ENCODE measurements at regions not wholly inside any gene's neighbourhood (a gene's known extent, or its start where the extent isn't known, plus 50 kb on each side); places are given as distances from the start of the nearest gene placed in this dataset.

- DNase-seq: no peak
These were observed 109.9 kb downstream of the AIPL1 start for GRCh38 chr17:6325051-6325450.

DNA sequence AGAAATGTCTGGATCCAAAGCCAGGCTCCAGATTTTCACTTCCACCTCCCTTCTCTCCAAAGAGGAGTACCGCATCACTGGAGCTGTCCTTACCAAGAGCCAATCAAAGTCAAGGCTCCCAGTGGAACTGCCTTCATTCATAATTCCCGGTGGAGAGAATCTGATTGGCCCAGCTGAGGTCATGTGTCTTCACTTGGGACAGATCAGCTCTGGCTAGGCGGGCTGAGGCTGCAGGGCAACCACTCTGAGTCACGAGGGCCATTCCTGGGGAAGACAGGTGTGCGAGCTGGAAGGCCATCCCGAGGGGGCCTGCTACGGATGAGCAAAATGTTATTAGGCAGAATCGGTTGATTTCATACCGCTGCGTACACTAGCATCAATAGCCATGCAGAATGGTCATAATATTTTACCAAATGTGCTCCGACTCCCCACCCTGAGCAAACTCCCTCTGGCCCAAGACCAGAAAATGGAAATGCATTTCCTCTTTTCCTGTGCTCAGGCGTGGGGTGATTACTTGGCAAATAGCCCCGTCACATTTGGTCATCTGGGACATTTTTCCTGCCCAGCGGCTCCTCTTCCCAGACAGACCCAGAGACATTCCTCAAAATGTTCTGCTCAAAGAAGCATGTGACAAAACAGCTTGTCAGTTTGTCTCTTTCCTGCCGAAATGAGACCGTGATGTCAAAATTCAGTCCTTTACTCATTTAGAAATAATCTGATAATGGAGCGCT is 111.1 kb downstream of the AIPL1 start:
- DNase-seq: peak in 1 of 51 donors; percentile 5

DNA sequence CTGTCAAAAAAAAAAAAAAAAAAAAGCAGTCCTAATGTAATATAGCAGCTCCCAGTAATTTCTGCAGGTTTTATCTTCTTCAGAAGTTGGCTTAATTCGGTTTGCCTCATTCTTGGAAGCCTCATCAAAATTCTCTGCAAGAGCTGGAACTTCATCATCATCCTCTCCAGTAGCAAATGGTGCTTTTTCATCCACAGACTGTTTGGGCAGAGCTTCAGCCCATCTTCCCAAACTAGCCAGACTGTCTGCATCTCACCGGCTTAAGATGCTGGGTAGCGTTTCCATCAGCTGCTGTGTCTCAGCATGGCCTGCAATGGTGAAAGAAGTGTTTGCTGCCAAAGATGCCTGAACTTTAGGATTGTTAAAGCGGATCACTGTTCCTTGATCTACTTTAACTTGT is 112.6 kb downstream of the AIPL1 start:
- DNase-seq: no peak

DNA sequence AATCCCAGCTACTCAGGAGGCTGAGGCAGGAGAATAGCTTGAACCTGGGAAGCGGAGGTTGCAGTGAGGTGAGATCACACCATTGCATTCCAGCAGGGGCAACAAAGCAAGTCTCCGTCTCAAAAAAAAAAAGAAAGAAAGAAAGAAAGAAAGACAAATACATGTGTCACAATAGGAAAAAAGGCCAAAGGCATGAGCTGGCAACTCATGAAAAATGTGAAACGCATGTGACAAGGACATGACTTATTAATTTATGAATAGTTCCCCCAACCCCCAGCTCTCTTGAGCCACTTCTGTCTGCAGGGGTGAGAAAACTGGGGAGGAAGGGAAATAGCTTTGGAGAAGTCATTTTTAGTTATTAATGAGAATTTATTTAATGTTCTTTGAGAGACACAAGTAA is 120.6 kb downstream of the AIPL1 start:
- no peak for DNase-seq

DNA sequence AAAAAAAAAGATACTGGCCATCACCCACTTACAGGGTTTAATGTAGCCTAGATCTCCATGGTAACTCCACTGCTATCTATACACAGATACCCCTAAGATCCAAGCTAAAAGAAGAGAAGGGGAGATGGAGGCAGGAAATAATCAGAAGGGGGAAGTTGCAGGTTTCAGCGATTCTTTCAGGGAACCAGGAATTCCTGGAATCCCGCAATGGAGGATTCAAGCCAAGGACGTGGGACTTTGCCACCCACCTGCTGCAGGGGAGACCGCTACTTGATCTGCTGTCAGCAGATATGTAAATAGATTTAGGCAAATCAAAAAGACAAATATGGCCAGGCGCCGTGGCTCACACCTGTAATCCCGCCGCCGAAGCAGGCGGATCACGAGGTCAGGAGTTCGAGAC is 121.1 kb downstream of the AIPL1 start:
- DNase-seq: no peak

- DNase-seq: peak in 1 of 51 donors; percentile 26
These were observed 128.1 kb downstream of the AIPL1 start for GRCh38 chr17:6306820-6307219.

DNA sequence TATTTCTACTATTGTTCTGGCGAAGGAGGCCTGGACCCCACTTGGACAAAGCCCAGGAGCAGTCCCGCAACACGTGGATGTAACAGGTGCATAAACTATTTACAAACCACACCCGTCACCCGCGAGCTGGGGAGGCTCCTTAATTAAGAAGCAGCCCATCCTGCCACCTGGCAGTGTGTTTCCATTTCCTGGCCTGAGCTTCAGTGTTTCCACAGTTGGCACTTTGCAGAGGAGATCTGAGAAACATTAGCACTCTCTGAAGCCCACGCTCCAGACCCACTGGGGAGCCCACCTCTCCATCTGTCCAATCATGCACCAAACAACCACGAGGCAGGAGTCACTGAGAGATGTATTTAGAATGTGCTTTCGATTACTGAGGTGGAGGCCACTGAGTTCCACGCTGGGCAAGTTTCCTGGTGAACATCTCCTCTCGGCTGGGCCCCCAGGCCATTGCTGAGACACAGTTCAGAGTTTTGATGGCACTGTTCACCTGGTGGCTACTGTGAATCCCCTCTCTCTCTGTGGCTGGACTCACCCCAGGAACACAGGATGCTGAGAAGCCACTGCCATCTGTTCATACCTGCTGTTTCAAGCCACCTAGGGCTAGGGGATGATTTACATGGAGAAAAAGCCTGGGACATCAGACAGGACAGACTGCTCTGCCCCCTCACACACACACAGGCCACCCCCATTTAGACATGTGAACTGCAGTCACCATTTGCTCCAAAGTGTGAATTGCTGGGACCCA is 129.1 kb downstream of the AIPL1 start:
- peak in 1 of 51 donors; percentile 39 for DNase-seq

DNA sequence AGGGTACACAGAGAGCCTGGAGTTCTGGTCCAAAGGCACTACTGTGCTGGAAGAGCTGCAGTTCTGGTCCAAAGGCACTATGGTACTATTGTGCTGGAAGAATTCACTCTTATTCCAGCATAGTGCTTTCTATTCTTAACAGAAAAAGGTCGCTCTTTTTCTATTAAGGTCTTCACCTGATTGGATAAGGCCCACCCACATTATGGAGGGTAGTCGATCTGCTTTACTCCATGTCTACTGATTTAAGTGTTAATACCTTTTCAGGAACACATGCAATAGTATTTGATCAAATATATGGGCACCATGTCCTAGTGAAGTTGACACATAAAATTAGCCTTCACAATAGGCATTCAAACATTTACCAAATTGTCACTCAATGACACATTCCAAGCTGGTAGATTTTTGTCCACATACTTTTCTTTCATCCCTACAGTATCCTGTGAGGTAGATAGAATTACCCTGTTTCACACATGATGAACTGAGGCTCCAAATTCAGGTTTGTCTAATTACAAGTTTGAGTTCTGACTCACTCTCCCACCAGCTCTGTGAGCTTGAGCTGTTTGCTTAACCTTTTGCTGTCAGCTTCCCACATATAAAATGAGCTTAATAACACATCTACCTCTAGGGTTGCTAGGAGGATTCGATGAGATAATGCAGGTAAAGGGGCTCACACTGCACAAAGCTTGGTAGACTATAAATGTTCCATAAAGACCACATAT is 129.9 kb downstream of the AIPL1 start:
- peak in 1 of 51 donors; percentile 17 for DNase-seq

GRCh38 chr17:6303664-6304063 is 131.3 kb downstream of the AIPL1 start:
- DNase-seq: no peak

DNA sequence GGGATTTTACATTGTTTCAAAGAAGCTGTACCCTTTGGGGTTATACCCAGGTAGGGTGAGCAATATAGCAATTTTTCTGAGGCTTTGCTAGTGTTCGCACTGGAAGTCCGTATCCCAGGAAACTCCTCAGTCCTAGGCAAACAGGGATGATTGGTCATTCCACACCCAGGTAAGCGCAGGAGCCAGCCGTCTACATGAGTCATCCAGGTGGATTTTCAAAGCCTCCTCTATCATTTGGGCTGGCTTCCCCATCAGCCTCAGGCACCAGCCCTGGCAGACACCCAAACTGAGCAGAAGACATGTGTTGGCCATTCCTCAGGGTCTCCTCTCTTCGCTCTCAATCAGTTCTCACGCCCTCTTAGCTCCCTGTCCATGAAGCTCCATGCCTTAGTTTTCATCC is 135.6 kb downstream of the AIPL1 start:
- no peak for DNase-seq

GRCh38 chr17:6297960-6298359 is 137.0 kb downstream of the AIPL1 start:
- DNase-seq: no peak

GRCh38 chr17:6297119-6297518 is 137.8 kb downstream of the AIPL1 start:
- DNase-seq: no peak

- no peak for DNase-seq
These were observed 144.3 kb downstream of the AIPL1 start for GRCh38 chr17:6290488-6291196.

DNA sequence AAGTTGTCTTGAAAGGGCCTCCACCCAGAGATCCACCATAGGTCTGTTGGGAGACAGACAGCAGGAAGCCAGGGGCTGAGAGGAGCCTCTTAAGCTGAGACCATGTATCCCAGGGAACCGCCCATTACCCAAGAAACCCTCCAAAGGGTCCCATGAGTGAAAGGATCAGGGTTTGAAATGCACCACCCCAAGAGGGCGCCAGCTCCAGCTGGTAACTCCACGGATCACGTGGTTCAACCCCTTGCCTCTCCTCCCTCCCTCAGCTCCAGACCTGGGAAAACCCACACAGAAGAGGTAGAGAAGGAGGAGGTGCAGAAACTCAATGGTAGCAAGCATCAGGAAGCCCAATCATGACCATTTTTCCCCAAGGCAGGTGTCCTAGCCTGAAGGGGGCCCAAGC is 148.7 kb downstream of the AIPL1 start:
- no peak for DNase-seq

DNA sequence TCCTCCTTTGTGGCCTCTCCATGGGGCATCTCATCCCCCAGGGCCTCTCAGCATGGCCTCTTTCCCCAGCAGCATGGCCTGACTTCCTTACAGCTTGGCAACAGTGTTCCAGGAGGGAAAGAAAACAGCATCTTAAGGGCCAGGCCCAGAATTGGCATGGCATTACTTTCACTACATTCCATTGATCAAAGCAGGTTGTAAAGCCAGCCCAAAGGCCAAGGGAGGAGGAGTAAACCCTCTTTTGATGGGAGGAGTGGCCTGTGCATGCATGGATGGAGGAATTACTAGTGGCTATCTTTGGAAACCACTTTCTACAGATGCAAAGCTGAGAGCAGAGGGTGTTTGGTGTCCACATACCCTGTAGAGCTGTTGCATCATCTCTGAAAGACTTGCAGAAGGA is 149.4 kb downstream of the AIPL1 start:
- DNase-seq: no peak

DNA sequence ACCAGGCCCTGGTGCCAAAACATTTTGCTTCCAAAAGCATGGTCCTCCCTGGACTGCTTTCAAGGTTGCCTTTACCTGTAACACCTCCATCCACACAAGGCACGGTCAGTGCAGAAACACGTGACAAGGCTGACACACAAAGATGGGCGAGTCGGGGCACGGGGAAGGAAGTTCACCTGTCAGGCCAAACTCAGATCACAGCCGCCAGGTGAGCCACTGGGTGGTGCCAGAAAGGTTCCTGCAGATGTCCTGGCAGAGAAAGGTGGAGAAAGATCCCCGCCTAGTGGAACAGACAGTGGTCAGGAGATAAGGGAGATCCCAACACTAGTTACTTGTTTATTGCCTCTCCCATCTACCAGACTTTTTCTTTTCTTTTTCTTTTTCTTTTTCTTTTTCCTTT is 155.3 kb downstream of the AIPL1 start:
- DNase-seq: no peak

DNA sequence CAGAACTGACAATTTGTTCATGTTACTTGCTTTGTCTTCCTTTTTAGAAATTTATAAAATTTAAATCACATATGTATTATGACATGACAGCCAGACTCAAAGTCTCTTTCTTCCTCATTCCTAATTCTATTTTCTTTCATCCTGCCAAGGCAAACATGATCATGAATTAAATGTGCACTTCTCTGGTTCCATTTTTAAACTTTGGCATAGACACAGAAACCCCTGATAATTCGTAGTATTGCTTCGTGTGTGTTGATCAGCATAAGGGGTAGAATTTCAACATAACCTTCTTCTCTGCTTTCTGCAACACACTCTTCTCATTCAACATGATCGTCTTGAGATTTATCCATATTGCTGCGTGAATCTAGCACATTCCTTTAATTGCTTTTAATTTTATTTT is 156.5 kb downstream of the AIPL1 start:
- no peak for DNase-seq

DNA sequence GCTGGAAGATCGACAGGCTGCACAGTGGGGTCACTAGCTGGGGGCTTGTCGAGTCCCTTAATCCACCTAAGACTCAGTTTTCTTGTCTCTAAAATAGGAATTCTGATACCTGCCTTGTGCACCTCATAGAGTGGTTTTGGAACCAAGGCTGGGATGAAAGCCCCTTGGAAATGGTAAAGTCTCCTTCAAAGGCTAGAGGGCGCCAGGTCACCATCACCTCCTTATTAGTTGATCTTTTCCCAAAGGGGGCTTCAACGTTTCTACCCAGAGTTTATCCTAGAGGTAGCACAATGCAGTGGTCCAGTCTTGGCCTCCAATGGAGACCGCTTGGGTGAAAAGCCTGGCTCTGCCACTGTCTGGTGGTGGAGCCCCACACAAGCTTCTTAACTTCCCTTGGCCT is 158.2 kb downstream of the AIPL1 start:
- no peak for DNase-seq

DNA sequence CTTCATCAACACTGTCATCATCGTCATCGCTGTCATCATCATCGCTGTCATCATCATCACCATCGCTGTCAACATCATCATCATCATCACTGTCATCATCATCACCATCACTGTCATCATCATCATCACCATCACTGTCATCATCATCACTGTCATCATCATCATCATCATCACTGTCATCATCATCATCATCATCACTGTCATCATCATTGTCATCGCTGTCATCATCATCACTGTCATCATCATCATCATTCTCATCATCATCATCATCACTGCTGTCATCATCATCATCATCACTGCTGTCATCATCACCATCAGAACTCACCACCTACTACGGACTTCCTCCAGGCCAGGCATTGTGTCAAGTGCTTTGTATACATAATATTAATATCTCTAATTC is 160.6 kb downstream of the AIPL1 start:
- no peak for DNase-seq

DNA sequence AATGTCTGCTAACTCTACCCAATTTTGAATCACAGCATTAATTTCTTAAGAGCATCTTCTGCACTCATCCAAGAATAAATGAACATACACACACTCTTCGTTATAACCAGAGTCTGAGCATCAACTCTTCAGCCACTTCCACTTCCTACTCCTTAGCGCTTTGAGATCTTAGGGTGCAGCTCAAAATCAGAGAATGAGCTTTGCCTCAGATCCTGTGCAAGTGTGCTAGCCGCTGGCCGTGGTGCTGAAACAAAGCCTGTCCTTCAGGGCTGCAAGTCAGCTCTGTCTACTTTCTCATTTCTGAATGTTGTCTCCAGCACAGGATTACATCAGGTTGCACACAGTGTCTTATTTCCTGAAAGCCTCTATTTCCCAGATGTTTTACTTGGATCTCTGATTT is 165.4 kb downstream of the AIPL1 start:
- DNase-seq: peak in 8 of 51 donors; percentile 1 to 20 (median 2)

GRCh38 chr17:6261466-6261865 is 173.5 kb downstream of the AIPL1 start:
- DNase-seq: peak in 2 of 51 donors; percentile 6 to 13

DNA sequence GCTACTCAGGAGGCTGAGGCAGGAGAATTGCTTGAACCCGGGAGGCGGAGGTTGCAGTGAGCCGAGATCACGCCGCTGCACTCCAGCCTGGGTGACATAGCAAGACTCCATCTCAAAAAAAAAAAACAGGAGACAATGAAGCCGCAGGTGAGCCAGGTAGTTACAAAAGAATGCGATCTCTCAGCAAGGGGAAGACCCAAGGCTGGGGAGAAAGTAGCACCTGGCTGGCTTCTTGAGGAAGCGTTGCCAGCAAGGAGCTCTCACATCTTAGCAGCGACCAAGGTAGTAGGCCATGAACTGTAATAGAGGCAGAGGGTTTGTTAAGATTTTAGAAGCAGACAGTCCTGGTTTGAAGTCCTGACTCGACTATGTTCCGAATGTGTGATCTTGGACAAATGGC is 175.0 kb downstream of the AIPL1 start:
- DNase-seq: no peak
